NCI-H1930 (cell line): ENCODE measurements at regions not wholly inside any gene's neighbourhood (a gene's known extent, or its start where the extent isn't known, plus 50 kb on each side); places are given as distances from the start of the nearest gene placed in this dataset.
"Not testable (repeated sequence)": the region's sequence is repeated elsewhere in the genome, so short reads cannot be mapped to it uniquely, and the experiment has no call there.

Experiments
- DNase-seq, 2 experiments: peaks; one replicate each; lab custom pipeline; 2025; lab: John Stamatoyannopoulos, UW

DNA sequence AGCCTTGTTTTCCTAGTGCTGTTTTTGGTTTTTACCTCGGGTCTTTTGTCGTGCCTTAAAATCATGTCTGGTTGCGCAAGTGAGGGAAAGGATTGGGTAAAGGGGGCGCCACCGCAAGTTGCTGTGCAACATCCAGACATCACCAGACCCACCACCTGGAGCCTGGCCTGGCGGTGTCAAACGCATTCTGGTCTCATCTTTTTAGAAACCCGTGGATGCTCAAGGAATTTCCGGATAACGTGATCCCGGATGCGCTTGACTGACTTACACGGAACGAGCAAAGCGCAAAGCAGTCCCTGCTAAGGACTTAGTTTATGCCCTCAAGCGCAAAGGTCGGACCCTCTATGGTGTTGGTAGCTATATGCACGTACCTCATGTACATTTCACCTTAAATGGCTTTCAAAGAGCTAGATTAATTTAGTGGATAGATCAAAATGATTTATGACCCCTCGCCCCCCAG is 105.2 kb downstream of the OR2B2 start:
- DNase-seq: peak in 1 of 2 experiments; percentile 45

- no peak for DNase-seq
Measured at GRCh38 chr6:27805347-27805746, 106.8 kb downstream of the OR2B2 start.

- DNase-seq: no peak
Measured at GRCh38 chr6:27804851-27805250, 107.3 kb downstream of the OR2B2 start.

- no peak for DNase-seq
Measured at GRCh38 chr6:27800731-27801373, 111.3 kb downstream of the OR2B2 start.

DNA sequence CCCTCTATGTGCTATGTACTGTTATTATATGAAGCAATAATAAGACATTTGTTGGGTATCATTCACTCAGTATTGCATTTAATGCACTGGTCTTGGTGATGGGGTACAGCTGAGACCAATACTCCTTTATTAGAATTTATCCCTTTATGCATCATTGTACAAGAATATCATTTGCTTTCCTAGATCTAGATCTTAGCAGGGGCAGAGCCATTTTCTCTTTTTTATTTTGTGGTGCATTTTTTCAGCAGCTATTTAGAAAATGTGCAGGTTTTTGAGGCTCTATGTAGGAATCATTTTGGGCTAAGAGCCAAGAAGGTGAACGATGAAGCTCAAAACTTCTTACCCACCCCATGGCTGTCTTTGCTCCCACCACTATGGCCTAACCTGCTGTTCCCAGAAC is 114.2 kb downstream of the OR2B2 start:
- no peak for DNase-seq

DNA sequence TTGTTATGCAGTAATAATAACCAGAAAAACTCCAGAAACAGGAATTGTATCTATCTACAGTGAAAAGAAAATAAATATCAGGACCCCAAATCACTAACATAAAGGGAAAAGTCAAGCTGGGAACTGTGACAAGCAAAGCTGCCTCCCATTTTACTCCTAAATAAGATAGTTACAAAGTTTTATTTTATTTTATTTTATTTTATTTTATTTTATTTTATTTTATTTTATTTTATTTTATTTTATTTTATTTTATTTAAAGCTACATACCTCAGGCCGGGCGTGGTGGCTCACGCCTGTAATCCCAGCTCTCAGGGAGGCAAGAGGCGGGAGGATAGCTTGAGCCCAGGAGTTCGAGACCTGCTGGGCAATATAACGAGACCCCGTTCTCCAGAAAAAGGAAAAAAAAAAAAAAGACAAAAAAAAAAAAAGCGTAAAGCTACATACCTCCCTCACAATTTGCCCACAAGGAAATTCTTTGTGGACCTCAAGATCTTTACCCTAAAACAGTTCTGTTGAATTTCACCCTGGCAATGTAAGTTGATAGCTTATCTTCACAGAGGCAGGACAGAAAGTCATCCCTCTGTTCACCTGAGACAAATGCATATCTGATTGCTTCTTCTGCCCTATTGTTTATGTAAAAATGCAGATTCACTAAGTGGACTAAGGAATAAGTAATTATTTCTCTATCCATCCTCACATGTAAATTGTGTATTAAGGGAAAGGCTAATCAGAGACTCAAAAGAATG is 115.3 kb downstream of the OR2B2 start:
- DNase-seq: not testable (repeated sequence)

DNA sequence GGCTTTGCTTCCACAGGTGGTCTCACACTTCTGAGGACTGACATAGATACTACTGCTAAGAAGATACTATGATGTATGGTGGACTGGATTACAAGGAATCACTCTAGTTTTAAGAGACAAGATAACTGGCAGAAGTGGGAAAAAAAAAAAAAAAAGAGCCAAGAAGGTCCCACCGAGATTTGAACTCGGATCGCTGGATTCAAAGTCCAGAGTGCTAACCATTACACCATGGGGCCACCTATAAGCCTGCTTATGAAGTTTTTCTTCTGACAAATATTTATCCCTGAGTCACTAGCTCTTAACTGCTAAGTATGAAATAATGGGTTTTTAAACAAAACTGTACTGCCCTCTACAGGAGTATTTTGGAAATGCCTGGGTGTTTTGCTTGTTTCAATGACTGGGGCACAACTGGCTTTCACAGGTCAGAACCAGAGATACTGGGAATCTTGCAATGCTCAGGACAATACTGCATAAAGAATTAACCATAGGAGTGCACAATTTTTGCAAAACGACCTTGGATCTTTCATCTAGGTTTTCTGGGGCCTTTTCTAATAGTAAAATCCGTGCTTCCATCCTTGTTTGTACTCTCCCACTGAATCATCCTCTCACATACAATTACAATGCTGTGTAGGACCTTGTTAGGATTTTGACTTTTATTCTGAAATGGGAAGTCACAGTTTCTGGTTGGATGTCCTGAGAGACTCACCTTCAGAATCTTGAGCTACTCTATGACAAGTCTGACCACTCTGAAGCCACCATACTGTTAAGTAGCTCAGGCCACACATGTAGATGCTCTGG is 116.3 kb downstream of the OR2B2 start:
- peak; percentile 65 to 80 for DNase-seq

DNA sequence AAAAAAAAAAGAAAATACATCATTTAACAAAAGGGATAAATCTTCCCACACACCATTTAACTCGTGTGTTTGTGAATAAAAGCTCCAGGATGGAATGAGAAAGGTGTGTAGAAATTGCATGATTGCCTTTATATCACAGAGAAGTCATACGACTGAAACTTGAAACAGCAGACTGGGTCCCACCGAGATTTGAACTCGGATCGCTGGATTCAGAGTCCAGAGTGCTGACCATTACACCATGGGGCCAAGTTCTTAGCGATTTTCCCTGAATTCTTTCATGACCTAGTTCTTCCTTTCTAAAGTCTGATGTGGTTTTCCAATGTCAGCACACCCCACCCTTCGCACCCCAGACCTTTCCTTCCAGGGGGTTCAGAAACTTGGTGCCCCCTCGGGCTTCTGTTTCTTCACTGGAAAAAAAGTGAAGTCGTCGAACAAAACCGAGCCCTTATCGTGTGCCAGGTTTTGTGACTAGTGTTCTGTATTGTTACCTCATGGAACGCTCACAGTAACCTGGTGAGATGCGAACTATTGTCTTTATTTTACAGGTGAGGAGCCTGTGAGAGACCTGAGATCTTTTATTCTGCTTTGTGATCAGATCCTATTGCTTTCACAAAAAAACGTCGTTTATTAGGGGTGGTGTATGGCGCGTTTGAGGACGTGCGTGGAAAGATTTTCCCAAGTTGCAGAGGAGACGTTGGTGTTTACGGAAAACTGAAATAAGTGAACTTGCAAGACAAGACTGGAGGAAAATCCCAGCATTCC is 120.8 kb downstream of the OR2B2 start:
- DNase-seq: peak; percentile 56 to 70

DNA sequence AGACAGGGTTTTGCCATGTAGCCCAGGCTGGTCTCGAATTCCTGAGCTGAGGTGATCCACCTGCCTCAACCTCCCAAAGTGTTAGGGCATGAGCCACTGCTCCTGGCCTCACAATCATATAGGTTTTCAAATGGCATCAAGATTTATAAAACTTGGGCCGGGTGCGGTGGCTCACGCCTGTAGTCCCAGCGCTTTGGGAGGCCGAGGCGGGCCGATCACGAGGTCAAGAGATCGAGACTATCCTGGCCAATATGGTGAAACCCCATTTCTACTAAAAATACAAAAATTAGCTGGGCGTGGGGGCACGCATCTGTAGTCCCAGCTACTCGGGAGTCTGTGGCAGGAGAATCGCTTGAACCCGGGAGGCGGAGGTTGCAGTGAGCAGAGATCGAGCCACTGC is 123.8 kb downstream of the OR2B2 start:
- DNase-seq: not testable (repeated sequence)

DNA sequence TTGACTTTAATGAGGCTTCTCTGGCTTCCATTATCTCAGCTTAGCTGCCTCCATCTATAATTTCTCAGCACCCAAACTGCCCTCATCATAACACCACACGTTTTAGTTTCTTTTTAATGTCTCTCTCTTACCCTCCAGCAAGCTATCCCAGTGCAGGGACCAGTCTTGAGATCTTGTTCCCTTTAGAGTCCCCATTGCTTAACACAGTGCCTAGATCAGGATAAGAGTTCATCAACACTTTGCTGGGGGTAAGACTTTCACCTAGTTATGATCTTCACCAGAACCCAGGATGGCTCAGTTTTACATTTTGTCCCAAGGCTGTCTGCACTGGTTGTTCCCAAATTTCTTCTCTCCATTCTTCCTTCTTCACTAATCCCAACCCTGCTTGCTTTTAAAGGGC is 126.1 kb downstream of the OR2B2 start:
- DNase-seq: no peak

DNA sequence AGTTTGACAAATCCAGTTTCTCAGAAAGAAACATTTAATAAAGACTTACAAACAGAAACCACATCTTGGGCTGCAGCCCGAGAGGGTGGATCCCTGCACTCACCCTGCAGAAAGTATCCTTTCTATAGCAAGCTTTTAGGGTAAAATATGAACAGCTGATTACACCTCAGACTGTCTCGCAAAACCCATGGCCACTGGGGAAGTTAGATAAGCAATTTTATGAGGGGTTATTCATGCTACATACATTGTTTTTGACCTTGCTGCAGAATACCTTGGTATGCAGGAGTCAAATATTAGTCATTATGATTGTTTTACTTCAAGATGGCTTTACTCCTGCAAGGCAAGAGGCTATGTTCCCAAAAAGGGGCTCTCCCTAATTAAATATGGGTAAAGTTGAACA is 126.9 kb downstream of the OR2B2 start:
- DNase-seq: no peak

GRCh38 chr6:27782748-27783147 is 129.4 kb downstream of the OR2B2 start:
- no peak for DNase-seq

- no peak for DNase-seq
Measured at GRCh38 chr6:27778625-27779417, 133.4 kb downstream of the OR2B2 start.

GRCh38 chr6:27777614-27778355 is 134.4 kb downstream of the OR2B2 start:
- DNase-seq: peak in 1 of 2 experiments; percentile 17

- DNase-seq: no peak
Measured at GRCh38 chr6:27777126-27777525, 135.1 kb downstream of the OR2B2 start.

GRCh38 chr6:27776504-27776903 is 135.7 kb downstream of the OR2B2 start:
- DNase-seq: no peak

GRCh38 chr6:27775796-27776184 is 136.4 kb downstream of the OR2B2 start:
- no peak for DNase-seq

GRCh38 chr6:27775138-27775795 is 136.9 kb downstream of the OR2B2 start:
- DNase-seq: not testable (repeated sequence)

DNA sequence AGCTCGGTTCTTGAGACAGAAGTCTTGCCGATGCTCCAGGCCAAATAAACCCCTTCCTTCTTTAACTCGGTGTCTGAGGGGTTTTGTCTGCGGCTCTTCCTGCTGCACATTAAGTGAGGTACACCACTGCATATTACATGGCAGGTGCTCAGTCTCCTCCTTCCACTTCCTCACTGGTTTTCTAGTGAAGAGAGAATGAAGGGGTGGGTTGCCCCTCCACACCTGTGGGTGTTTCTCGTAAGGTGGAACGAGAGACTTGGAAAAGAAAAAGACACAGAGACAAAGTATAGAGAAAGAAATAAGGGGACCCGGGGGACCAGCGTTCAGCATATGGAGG is 138.0 kb downstream of the OR2B2 start:
- DNase-seq: not testable (repeated sequence)
